PFSK-1 (cell line): ENCODE measurements at regions not wholly inside any gene's neighbourhood (a gene's known extent, or its start where the extent isn't known, plus 50 kb on each side); places are given as distances from the start of the nearest gene placed in this dataset.

Experiments used
- POLR2AphosphoS5 ChIP-seq: IDR thresholded peaks from 2 replicates; pipeline ENCODE4 v1.6.1; 2012; ENCODE audit warnings: low read depth, mild to moderate bottlenecking, control low read depth, low read length, moderate library complexity
- SIN3A ChIP-seq: IDR thresholded peaks from 2 replicates; pipeline ENCODE4 v1.6.1; 2012; ENCODE audit warnings: mild to moderate bottlenecking, low read length, moderate library complexity, borderline replicate concordance; ENCODE audit not compliant: insufficient read depth
- TAF1 ChIP-seq: IDR thresholded peaks from 2 replicates; pipeline ENCODE4 v1.6.1; 2012; ENCODE audit warnings: low read length, control low read depth, borderline replicate concordance; ENCODE audit not compliant: insufficient read depth

- TF ChIP-seq TAF1, result no peak
- no peak for TF ChIP-seq POLR2AphosphoS5
- no peak for TF ChIP-seq SIN3A
These were observed 970.5 kb upstream of the SLC39A10 start for GRCh38 chr2:194686569-194686968.
